HG03175 (cell line): ENCODE measurements at regions not wholly inside any gene's neighbourhood (a gene's known extent, or its start where the extent isn't known, plus 50 kb on each side); places are given as distances from the start of the nearest gene placed in this dataset.

Source experiments
- ATAC-seq: cut with Tn5 transposase; IDR thresholded peaks from one replicate; pipeline ENCODE4 v1.9.1; 2021; ENCODE audit warnings: mild to moderate bottlenecking, moderate library complexity; ENCODE audit not compliant: unreplicated experiment

DNA sequence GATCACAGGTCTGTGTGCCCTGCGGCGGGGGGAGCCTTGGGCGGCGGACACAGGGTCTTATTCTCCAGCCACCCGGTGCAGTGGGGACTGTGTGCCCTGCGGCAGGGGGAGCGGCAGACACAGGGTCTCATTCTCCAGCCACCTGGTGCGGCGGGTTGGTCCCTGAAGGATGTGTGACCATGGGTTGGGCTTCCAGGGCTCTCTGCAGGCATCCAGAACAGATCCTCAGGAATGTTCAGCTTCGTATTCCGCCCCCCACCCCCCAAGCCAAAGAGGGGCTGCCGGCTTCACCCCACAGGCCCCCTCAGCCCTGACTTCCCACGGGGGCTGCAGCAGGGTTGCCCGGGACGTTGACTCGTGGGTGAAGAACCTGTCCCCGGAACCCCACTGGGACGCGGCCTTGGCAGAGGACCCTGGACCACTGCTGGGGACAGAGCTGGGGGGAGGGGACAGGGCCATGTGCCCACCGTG lies 154.5 kb upstream of the PPP2R2D start:
- ATAC-seq = no peak

DNA sequence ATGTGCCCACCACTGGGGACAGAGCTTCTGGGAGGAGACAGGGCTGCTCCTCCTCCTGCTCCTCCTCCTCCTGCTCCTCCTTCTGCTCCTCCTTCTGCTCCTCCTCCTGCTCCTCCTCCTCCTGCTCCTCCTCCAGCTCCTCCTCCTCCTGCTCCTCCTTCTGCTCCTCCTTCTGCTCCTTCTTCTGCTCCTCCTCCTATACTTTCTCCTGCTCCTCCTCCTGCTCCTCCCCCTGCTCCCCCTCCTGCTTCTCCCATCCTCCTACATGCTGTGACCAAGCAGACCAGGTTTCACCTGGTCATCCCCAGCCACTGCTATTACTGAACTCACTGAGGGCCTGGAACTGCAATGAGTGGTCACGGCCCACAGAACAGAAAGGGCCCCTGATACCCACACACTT lies 154.0 kb upstream of the PPP2R2D start:
- no peak for ATAC-seq

DNA sequence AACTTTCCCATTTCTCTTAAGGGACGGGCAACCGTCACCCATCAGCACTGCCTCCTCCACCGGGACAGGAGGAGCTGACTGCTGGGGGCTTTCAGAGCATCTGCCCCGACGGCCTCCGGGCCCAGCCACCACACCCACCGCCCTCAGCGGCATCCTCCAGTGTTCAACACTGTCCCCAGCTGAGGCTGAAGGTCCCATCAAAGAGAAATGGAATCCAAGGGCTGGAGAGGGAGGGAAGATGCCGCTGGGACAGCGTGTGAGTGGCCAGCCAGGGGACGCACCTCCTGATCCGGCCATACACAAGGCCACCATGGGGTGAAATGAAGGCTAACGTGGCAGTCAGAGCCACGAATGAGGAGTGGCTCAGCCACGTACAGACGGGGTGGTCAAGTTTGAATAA lies 153.6 kb upstream of the PPP2R2D start:
- no peak for ATAC-seq

DNA sequence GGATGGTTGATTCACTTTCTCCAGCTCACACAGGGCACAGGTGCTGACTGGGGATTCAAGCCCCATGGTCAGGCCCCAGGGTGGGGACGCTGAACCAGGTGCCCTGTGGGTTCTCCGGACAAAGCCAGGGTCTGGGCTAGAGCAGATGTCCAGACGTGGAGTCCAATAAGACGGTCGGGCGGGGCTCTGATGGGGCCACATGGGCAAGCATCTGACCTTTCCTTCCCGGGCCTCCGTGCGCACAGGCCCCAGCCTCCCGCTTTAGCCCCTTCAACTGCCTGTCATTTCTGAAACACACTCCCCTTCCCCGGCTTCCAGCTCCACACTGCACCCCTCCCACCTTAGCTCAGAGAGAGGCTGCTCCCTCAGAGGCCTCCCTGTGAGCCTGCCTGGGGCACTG lies 153.0 kb upstream of the PPP2R2D start:
- no peak for ATAC-seq

DNA sequence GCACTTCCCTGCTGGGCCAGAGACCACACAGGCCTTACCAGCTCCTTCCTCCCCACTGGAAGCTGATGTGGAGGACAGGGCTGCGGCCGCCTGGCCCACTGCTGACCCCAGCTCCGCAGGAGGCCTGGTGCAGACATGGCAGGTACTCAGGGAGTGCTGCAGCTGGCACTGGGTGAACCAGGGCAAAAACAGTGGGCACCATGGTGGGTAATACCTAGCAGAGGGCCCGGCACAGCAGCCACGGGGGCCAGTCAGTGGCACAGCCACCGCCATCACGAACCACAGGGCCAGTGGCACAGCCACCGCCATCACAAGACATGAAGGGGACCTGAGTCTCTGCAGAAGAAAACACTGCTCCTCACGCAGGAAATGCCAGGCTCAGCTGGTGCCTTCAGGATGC lies 152.6 kb upstream of the PPP2R2D start:
- no peak for ATAC-seq

DNA sequence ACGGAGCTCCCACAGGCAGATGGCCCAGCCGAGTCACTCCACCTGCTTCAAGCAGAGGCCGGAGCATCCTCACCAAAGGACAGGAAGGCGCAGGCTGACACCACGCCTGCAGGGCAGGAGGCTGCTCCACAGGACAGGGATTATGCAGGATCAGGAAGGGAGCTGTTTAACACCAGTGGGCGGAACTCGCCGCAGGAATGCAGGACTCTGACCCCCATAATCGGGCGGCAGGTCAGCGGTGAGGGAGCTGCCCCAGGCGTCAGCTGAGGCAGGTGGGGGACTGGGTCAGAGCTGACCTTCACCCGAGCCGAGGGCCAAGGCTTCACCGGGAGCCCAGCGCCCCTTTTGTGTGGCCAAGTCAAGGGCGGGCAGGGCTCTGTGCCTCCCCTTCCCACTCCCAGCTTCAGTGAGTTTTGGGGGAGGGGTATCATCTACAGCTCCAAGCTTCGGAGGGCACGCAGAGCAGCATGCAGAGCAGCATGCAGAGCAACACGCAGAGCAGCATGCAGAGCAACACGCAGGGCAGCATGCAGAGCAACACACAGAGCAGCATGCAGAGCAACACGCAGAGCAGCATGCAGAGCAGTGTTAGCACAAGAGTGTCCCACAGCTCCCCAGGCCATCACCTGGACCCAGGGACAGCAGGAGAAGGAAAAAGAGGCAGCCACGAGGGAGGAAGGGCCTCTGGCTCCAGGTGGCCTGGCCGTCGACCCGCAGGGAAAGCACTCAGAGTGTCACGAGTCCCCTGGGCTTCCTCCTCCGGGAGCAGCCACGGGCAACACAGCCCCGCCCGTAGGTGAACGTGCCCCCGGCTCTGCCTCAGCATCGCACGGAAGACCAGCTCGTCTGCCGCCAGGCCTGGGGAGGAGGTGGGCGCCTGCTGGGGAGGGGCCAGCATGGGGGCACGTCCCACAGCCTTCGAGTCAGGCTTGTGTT lies 151.7 kb upstream of the PPP2R2D start:
- no peak for ATAC-seq

DNA sequence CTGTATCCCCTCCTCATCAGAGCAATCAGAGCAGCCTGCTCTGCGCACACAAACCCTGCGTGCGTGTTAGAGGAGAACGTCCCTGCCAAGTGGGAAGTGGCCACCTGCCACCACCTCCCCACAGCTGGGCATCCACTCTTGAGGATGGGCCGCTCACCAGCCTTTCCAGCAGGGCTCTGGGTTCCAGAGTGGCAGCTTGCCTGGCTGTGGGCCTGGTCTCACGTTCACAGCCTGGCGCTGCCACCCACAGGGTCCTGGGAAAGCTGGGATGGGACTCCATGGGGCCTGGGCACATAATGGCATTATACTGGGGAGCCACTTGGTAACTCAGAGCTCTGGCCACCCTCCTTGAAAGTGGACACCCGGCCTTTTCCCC lies 151.1 kb upstream of the PPP2R2D start:
- no peak for ATAC-seq

DNA sequence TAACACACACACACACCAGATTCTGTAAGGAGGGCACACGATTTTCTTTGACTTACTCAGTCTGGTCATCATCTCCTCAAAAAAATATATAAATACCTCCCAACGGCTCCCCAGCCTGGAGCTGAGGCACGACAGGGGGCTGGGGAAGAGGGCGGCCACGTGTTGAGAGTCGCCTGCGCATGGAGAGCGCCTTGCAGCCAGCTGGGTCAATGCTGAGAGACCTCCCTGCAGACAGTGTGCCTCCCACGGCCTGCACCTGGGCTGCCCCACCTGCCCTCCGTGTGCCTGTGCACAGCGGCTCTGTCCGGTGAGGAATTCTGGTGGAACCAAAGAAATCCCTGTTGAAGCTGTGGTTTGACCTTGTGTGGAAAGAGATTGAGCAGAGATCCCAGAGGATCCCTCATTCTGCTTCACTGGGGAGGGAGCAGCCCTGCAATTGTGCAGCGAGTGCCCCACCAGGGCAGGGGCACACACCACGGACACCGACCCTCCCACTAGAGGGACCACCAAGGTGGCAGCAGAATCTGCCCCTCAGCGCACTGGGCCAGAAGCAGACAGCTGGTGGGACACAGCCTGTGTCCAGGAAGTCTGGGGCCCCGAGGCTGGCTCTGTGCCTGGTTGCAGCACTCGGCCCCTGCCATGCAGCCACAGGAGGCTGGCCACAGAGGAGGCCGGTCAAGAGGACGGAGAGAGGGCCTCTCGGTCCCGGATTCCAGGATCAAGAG lies 150.5 kb upstream of the PPP2R2D start:
- no peak for ATAC-seq

DNA sequence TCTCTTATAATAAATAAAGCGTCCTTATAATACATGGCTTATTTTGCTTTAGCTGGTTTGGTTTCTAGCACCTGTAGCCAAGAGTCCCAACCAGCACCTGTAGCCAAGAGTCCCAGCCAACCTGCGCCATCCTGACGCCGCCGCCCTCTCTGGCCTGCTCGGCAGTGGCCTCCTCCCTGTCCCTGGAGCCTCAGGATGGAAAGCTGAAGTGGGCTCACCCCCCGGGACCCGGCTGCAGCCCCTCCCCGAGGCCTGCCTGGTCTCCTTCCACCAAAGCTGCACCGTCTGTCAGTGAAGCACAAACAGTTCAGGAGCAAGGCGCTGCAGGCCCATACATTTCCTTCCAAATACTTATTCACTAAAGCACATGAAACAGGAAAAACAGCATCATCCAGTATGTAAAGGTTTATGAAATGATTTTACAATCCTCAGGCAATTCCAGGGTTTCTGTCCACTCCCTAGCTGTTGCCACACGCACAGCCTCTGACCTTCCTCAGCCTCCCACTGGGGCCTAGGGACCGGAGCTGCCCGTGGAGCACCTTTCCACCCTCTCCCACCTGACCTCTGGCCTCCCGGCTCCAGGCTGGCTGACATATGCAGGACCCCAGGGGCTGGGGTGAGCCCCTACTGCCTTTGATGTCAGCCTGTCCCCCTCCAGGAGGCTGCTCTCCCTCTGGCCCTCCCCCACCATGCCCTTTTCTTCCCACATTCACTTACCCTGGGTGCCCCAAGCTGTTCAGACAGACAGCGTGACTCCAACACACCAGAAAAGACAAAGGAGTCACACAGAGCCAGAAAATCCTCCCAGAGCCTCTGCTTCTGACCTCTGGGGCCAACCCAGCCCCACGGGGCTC lies 149.6 kb upstream of the PPP2R2D start:
- ATAC-seq = no peak

DNA sequence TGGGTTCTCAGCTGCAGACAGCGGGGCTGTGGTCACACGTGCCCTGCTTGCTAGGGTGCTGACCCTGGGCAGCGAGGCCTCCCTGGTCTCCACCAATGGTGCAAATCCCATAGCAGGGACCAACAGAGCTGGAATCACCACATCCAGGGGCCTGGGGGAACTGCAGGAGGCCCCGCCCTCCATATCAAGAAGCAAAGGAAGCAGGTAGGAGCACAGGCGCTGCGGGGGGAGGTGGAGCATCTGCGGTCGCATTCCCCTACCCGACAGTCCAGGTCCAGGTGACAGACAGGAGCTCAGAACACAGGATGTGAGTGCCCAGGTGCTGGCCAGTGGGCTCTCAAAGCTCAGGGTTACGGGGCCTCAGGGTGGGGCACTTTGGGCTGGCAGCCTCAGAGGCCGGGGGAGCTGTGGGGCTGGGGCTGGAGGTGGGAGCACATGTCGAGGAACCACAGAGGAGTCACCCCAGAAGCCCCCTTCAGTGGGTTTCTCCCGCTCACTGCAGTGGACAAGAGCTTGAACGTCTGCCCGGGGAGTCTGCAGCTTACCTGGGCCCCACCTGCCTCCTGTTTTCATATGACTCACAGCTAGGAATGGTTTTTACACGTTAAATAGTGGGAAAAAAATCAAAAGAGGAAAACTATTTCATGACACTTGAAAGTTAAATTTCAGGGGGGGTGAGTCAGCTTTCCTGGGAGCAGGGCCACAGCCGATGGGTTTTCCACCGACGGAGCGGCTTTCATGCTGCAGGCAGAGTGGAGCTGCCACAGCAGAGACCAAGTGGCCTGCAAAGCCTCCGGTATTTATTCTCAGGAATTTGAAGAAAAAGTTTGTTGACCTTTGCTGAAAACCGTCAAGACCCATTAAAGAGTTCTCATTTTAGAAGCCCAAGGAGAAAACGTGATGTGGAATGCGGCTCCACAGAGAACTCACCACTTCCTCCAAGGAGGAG lies 148.7 kb upstream of the PPP2R2D start:
- ATAC-seq = no peak

DNA sequence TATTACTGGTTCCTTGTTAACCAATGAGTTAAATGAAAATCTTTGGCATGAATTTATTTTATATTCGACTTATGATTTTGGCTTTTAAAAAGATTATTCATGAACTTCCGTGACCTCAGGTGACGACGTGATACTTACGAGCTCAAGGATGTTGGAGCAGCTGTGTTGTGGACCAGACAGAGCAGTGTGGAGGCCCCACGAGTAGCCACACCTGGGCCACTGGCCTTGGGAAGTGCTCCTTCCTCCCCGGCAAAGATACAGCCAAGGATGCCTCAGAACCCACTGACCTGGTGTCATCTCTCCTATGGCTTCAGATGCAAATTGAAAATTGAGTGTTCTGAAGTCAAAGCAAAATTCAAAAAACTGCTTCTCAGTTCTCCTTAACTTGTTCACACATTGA lies 147.5 kb upstream of the PPP2R2D start:
- ATAC-seq = no peak

DNA sequence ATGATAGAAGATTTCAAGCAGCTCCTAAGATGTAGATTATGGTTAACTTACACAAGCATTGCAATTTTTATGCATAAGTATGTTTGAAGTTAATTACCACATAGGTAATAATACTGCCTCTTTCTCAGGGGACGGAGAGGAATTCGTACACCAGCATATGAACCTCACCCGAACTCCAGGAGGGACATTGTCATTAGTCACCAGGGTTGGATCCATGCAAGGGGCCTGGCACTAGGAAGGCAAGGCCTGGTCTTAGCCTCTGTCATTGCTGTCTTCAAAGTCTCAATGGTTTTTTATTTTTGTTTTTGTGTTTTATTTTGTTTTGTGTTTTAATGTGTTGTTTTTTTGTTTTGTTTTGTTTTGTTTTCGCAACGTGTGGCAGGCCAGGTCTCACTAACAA lies 145.6 kb upstream of the PPP2R2D start:
- ATAC-seq = no peak

DNA sequence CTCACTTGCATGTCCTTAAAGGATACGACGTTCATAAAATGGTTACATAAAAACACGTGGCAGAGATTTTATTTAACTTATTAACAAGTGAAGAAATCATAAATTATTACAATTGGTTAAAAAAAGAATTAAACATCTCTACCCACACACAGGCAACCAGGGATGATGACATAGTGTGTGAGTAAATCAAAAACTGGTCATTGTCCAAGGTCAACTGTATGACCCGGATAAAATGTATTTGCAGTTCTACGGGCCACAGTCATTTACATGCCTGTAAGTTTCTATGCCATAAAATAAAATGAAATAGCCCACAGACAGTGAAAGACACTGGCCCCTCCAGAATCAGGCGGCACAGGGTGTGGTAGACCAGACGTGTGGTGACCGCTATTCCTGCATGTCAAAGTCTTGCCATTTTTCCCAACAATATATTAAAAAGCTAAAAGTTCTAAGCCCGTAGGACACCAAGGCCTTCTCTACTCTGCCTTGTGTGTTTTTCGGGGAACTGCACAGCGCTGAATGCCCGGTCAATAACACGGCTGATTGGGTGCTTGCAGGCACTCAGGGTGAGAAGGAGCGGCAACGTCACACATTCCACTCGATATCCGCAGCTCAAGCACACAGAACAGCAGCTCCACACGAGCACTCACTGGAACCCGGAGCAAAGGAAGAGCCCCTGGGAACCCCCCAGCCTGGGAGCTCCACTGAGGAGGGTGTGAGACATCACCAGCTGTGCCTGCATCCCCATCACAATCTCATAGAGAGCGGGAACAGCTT lies 143.3 kb upstream of the PPP2R2D start:
- ATAC-seq = no peak

DNA sequence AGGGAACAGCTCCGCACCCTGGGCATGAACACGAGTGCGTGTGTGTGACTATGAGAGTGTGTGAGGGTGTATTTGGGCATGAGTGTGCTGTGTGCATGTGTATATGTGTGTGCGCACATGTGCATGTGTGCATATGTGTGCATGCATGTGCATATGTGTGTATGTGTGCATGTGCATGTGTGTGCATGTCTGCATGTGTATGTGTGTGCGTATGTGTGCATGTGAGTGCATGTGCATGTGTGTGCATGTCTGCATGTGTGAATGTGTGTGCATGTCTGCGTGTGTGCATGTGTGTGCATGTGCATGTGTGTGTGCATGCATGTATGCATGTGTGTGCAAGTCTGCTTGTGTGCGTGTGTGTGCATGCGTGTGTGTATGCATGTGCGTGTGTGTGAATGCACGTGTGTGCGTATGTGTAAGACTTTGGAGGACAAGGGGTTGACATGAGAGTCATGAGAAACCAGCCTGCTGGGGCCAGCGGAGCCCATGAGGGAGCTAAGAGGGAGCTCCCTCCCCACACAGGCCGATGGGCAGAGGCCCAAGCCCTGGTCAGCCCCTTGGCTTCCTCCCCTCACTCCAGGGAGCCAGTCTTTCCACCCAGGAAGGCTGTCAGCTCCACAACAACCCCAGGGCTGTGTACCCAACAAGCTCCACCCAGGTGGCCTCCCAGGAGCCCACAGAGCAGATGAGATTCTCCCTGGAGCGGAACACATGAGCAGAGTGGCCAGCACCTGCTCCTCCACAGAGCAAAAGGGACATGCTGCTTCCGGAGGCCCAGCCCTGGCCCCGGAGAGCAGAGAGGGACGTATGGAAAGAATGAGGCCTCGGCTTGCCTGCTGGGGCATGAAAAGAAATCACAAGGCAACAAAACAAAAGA lies 142.5 kb upstream of the PPP2R2D start:
- ATAC-seq = no peak

DNA sequence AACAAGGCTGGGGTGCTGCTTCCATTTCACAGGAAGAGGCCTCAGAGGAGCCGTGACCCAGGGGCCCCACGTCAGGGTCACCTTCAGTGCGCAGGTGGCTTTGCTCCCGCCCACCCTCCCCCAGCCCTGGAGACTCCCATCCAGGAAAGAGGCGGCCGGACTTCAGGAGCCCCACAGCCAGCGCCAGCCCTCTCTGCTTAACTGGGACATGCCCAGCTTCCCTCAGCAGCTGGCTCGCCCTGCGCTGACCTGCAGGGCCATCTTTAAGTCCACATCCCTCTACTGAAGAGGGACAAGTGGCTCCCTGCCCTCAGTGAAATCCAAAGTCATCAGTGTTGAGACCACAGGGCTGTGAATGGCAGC lies 141.9 kb upstream of the PPP2R2D start:
- no peak for ATAC-seq

DNA sequence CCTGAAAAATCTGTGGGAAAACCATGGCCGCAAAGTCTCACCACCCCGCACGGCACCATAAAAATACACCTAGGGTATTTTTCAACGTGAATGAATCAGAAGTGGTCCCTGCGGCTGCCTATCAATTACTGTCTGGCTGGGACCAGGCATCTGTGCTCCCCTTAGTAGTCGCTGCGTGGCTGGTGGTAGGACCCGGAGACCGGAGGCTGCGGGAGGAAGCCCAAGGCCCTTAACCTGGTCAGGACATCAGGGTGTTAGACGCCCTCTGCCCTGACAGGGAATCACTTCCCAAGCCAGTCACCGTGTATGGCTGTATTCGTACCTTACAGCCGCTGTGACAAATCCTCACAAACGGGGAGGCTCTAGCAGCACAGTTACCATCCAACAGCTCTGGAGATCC lies 141.5 kb upstream of the PPP2R2D start:
- ATAC-seq = no peak

DNA sequence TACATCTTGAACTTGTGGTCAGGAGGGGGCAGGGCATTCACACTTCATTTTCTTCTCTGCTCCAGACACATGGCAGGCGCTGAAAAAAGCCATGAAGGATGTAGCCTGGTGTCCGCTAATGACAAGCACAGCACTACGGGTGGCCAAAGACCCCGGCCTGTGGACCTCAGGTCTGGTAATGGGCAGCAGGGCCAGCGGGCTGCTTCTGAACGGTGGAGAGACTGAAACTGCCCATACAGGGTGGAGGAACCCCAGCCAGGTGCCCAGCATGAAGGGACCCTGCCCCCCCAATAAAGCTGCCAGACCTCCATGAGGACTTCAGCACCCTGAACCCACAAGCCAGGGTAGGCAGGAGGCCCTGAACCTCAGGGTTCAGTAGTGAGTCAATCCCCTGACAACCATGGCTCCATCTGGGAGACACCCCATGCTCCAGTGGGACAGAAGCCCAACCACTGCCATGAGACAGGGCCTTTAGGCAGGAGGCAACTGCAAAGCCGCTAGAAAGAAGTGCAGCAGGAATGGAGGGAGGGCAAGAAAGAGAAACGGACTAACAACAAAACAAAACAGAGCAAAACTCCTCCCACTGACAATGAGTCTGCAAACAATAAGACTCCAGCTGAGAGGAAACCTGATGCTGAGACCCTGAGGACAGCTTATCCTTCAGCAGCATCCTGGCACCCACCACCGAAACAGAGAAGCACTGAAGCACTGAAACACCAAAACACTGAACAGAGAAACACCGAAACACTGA lies 140.2 kb upstream of the PPP2R2D start:
- ATAC-seq = no peak
